ENCODE measurements at regions not wholly inside any gene's neighbourhood (a gene's known extent, or its start where the extent isn't known, plus 50 kb on each side); places are given as distances from the start of the nearest gene placed in this dataset.

- no peak for DNase-seq
Observed at GRCh38 chrX:30949554-30949953, 60.5 kb upstream of the TAB3 start.

GRCh38 chrX:30948626-30949025, 59.6 kb upstream of the TAB3 start:
- no peak for DNase-seq

- no peak for DNase-seq
Observed at GRCh38 chrX:30948051-30948450, 59.0 kb upstream of the TAB3 start.

- DNase-seq, result no peak
Observed at GRCh38 chrX:30943984-30944383, 54.9 kb upstream of the TAB3 start.

- no peak for DNase-seq
Observed at GRCh38 chrX:30941898-30942297, 52.8 kb upstream of the TAB3 start.

GRCh38 chrX:30939928-30940327, 50.9 kb upstream of the TAB3 start:
- DNase-seq, result no peak

All from inflammatory macrophage treated with lipopolysaccharide for 1 hour (primary cell).